CD4-positive, alpha-beta T cell treated with Interleukin-15 for 1 hour (primary cell): ENCODE measurements at regions not wholly inside any gene's neighbourhood (a gene's known extent, or its start where the extent isn't known, plus 50 kb on each side); places are given as distances from the start of the nearest gene placed in this dataset.

ENCODE experiments used
- DNase-seq: peaks from one replicate; pipeline ENCODE4 v3.0.0-alpha.2; 2020

DNA sequence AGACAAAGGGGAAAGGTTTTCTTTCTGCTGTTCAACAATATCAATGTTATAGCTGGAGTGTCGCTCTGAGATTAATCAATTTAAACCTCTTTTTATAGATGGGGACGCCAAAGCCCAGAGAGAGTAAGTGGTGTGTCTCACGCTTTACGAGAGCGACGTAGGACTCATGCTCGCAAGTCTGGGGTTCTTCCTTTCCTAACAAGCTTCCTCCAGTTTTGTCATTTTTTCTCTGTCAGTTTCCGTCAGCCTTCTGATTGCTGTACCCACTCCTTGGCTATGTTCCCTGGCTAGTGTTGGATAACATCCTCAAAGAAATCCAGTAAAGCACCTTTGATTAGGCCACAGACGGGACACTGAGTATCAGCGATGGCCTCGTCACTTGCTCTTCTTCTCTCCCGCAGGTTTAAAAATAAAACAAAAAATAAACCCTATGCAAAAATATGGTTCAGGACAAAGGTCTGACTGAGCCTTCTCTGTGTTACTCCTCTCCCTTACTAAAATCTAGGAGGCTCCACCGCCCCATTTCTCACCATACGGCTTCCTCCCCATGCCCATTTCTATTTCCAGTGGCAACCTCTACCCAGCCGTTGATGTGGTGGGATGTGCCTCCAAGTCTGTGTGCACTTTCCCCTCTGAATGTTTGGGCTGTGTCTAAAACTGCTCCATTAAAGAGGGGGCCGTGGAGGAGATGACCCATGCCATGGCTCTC is 172.7 kb upstream of the PARP11 start:
- DNase-seq: no peak

DNA sequence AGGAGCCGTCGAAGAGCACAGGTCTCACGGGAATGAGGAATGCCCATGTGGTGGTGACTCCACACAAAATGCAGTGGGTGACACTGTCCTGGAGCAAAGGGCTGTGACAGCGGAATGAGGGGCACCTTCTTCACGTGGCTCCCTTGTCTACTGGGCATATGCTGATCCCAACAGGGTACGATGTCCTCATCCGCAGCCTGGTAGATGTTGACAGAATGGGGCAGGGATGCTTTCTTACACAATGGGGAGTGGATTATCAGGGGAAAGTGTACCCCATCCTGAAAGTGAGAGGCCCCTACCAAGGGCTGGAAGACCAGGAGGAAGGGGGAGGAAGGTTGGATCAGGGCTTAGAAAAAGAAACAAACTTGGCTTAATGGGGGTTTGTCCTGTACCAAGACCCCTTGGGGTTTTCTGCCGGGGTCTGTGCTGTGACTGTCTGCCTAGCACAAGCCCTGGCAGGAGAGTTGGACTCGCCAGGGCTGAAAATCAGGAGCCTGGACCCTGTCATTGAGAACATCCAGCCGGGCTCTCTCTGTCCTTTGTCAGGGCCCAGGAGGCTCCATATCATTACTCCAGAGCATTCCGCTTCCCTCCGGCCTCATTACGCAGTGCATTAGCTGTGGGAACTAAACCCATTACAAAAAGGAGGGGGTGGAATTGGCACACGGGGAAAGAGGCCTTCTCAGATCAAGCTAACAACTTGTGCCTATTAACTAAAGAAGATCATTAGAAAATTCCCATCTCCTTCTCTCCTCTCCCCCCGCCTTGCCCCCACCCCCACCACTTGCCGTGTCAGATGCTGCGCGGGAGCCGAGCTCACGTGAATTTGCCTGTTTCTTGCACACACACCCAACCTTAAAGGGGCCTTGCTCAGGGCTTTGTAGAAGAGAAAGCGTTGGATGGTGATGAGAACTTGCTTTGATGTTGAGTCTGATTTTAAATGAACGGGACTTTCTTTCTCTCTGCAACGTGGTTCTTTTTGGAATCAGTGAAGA is 171.8 kb upstream of the PARP11 start:
- DNase-seq: no peak

DNA sequence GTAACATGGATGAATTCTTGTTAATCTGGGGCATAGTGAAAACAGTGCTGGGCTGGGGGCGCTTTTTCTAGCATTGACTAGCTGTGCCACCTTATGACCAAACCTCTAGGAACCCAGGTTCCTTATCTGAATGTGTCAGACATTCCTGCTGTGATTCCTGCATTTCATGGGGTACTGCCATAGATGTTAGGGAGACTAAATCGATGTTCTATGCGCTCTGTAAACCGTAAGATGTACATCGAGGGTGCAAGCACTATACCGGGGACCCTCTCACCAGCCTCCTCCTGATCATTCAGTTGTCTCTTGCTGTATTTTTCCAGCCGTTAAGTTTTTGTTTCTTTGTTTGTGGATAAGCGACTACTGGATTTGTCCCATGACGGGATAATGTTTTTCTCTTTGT is 170.9 kb upstream of the PARP11 start:
- DNase-seq: no peak

DNA sequence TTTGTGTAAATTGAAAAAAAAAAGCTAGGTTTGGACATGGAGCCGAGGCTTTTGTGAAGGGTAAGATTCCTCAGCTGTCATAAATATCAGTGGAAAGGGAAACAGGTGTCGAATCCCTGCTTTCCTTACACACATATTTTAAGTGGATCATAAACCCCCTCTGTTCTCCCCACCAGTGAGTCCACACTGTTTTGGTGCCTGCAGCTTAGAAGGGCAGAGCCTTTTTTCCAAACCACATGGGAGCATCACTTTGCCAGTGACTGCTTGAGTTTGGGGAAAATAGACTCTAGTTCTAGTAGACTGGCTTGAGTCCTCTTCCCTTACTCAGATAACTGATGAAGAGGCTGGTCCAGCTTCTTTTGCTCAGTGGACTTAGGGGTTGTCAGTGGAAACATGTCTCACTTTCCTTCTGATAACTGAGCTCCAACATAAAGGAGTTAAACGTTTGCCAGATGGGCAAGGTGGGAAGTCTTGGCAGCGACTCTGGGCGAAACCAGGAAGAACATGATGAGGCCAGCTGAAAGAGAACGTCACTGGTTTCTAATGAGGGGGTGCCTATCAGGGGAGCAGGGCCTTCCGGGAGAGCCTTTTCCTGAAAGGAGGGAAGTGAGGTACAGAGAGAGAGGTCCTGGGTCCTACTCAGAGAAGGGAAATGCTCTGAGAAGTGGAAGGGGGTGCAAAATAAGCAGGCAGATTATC is 168.1 kb upstream of the PARP11 start:
- no peak for DNase-seq

DNA sequence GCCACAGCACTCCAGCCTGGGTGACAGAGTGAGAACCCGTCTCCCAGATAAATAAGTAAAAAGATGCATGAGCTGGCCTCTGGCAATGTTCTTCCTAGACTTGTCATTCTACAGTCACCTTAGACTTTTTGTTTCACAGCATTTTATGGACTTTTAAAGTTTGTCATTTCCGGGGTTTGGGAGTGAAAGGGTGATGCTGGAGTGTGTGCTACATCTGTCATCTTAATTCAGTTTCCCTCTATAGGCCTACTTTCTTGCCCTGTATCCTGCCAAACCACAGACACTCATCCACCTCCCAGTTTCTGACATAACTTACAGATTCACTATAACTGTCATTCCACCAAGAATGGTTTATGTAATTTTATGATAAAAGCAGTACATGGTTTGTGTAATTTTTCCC is 166.7 kb upstream of the PARP11 start:
- DNase-seq: no peak

DNA sequence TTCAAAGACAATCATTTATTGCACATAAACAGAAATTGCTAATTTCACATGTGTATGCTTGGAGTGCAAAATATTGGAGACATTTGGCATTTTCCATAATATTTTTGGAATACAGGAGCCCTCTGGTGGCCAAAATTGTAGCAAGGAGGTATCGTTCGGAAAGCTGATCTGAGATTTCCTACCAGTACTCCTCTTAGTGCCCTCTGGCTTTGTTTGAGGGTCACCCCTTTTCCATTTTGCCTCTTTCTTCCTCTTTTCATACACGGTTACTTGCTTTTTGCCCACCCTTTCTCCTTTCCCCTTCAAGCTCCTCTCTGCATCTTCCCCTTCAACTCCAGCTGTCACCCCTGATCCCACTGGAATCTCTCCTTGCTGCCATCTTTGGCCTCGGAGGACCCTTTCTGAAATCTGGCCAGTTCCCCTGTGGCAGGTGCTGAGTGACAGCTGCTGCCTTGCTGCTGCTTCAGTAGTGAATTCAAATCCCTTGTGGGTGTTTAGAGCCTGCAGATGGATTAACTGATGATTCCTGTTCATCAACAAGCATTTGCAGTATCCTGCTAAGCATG is 164.6 kb upstream of the PARP11 start:
- no peak for DNase-seq

DNA sequence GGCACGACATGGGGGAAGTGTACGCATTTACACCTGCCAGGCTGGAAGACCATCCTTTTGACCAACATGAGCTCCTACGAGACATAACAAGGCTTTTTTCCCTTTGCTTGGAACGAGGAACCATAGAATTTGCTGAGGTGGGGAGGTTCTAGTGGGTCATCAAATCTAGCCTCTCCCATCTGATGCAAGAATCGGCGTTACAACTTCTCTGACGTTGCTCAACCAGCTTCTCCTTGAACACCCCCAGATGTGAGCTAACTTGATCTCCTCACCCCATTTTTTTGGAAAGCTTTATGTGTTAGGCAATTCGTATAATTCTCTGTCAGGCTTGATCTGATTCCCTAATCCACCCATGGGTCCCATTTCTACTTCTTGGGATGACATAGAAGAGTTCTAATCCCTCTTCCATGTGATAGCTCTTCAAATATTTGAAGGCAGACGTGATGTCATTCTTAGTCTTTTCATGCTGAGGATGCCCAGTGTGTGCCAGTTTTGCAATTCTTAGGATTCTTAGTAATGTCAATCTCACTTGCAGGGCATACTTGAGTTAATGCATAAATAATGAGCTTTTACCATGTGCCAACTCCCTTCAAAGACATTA is 163.6 kb upstream of the PARP11 start:
- DNase-seq: no peak

DNA sequence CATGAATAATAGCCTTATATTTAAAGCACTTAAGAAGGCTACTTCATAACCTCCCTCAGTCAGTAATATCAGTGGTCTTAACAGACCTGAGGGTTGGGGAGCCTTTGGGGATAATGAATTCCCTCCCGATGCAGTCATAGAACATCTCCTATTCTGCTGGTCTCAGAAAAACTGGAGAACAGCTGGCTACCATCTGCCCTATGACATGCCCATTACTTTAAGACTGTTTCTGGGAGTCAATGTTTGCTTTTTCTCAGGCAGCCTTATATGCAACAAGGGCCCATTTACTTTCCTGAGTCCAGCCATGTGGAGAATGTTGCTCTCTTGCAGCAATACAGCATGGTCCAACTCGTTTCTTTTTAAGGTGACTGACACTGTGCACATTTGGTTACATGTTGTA is 161.7 kb upstream of the PARP11 start:
- no peak for DNase-seq

DNA sequence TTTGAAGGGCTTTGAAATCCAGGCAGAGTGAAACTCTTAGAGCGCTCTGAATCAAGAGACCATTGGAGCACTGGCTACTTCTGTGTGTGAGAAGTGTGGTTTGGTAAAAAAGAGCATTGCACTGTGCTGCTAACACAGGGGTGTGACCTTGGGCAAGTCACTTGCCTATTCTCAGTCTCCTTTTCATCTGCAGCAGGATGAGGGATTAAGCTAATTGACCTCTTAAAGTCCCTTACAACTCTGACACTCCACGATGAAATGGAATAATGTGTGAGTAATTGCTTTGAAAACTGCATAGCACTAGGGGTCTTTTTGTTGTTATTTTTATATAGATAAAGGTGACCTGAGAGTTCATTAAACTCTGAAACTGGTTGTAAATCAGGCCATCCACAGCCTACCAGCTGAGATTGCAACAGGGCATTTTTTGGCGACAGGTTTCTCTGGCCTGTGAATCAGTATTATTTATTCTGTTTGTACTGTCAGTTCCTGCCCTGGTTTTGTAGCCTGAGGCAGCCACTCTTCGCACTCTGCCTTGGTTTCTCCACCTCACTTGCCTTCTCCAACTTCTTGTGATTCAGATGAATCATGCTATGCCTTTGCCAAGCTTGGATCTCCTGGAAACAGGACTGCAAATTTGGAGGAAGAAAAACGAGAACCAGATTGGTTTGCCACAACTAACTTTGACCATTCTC is 159.9 kb upstream of the PARP11 start:
- no peak for DNase-seq

DNA sequence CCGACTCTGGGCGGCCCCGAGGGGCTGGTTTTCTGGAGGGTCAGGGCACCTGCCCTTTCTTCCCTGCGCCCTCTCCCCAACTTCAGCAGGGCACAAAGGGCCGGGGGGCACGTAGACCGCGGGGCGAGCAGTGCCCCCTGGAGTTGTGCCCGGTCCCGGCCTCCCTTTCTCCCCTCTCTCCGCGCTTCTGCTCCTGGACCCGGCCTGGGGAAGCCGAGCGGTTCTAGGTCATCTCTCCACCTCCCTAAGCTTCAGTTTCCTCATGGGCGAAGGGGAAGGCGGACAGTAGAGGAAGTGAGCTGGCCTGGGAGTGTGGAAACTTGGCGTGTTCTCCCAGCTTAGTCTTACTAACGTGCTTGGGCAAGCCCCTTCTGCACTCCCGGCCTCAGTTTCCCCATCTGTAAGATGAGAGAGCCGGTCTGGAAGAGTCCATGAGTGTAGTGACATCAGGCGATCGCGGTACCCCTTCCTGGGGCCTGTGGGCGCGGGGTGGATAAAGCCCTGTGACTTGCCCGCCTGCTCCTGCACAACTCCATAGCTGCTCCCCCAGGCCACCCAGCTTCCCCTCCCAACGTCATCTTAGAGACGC is 158.6 kb upstream of the PARP11 start:
- no peak for DNase-seq

DNA sequence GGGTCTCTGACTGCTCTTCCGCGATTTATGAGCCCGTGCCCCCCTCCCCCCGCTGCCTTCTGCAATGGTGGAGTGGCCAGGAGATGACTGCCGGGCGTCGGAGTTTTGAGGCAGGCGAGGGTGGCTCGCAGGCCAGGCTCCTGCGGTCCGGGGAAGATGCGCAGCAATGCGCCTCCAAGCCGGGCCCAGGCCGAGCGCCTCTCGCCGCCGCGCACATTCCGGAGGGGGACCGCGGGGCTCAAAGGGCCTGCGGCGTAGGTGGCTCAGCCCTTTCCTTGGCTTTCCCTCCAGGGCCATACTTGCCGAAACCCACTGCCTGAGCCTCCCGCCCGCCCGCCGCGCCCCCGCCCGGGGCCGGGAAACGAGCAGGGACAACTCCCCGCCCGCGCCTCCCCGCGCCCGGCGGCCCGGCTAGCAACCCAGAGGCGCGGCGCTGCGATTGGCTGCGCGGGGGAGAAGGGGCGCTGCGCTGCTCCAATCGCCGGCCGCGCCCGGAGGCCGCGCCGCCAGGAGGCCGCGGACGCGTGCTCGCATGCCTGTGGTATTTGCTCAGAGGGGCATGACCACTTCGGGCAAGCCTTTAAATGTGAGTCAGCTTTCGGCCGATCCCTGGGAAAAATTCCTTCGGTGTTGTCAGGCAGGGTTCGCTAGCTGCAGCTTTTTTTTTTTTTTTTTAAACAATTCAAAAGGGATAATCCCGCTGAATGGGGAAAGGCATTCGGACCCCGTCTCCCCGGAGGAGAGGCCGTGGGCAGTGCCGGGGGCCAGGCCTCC is 157.9 kb upstream of the PARP11 start:
- DNase-seq: peak; percentile 67

DNA sequence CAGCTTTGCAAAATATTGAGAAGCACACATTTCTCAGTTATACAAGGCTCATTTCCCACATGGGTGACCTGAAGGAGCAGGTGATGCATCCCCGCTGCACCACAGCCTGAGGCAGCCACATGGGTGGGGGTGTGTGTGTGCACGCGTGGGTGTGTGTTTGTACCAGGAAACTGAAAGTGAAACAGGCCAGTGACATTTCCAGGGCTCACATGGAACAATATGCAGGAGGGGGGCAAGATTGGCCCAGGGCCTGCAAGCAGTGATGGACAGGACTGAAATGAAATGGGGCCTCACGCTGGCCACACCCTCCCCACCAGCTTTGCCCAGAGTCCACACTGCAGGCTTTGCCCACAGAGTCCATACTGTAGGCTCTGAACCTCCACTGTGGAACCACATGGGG is 154.2 kb upstream of the PARP11 start:
- peak; percentile 51 for DNase-seq

DNA sequence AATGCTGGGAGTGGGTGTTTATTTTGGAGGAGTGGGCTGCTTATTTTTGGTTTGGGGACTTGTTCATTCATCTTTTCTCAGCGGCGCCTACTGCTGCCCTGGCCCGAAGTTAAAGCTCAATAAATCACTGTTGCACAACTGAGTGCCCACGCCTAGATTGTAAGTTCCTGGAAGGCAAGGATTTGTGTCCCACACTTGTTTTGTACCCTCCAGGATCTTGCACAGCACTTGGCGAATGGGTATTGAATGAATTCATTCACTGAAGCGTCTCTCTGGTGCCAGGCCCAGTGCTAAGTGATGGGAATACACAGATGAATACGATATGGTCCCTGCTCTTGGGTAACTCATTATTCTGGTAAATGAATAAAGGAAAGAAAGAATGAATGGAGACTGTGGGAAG is 153.3 kb upstream of the PARP11 start:
- DNase-seq: no peak

DNA sequence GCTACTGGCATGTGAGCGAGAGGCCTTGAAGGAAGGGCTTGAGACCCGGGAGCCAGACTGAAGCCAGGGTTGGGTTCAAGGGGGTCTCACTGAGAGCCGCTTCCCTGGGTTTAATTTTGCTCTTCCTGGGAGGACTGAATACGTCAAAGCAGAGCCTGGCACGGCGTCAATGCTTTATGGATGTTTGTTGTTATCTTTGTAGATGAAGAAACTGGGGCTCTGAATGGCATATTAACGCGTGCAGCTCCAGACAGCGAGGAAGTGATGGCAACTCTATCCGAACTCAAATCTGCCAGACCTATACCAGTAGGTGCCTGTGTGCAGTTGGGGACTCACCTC is 152.8 kb upstream of the PARP11 start:
- DNase-seq: no peak

DNA sequence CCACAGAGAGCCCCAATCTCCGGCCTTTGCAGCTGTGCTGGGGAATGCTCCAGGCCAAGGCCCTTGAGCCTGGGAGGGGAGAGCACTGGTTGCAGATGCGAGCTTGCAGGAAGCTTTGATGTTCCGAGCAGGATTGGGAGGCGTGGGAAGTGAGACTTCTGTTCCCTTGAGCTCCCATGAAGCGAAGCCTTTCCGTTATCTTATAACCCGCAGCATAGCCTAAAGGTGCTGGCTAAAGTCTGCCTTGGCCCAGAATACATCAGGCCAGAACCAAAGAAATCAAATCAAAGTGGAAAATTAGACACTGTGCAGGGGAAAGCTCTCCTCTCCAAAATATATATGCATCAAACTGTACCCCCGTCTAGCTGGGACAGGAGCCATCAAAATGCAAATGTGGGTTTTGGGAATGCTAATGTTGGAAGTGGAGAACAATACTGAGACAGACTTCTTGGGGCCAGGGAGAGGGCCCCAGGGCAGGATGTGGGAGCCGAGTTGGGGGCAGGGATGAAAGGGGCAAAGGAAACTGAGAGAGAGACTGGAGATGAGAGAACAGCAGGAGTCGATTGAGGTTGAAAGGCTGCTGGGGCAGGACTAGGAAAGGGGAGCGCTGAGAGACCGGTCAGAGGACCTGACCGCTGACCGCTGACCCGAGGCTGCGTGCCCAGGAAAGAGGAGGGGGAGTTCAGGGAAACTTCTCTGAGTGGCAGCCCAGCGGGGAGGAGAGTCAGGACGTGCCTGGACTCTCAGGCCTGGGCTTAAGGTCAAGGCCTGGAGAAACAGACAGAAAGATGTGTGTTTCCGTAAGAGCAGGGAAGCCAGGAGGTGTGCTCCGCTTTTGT is 152.2 kb upstream of the PARP11 start:
- DNase-seq: no peak

DNA sequence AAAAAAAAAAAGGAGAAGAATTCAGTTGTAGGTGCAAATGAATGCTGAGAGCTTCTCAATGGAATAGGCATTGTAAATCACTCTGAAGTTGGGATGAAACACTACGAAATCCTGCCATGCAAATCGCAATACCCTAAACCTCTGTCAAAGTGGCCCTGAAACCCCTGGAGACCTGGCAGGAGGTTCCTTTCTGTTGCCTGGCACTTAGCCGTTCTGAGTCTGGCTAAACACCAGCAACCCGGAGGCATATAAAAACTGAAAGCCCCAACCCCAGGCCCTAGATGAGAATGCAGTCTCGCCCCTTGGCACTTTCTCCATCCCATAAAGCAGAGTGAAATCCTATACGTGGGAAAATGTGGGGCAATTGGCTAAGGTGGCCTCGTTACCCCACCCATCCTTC is 151.5 kb upstream of the PARP11 start:
- no peak for DNase-seq

DNA sequence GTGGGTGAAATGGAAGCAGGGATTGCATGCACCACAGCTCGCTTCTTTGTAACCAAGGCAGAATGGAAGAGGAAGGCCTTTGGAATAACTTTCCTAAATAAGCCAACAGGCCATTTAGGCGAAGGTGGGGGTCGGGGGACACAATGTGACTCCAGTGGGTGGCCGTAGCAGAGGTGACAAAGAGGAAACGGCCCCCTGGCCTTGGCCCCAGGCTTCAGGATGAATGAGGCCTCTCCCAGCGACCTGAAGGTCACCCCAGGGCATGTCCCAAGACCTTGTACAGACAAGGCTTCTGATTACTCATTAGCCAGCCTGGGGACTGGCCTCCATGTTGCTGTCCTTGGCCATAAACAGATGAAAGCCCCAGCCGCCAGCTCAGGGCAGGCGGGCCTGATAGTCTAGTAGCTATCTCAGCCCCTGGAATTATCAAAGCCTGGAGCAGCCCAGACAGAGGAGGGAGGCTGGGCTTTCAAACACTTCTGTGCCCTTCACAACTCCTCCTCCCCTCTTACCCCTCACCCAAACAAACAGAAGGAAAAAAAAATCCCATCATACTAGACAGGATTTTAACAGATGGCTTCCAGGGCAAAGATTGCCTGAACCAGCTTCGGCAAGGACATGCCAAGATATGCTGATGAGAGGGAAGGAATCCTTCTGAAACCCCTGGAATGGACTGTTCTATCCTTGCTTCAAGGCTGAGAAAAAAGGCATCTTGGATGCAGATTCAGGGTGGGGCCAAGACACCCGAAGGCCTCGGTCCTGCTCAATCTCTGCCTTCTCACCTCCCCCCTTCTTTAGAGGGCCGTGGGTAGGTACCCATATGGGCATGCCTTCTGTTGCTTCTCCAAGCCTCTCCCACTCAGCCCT is 142.3 kb upstream of the PARP11 start:
- no peak for DNase-seq

DNA sequence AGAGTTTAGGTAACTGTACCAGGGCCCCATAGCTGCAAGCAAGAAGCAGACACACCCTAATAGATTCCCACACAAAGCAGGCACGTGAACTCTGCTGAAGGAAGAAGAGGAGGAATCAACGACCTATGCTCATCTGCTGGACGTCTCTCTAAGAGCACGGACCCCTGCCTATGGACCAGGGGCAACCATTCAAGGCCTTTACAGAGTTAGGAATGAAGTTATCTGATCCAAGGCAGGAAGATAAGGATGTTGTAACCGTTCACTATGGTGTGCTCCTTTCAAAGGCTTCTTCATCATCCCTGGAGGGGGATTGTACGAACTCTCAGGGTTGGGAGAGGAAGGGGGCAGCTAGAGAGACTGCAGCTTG is 141.6 kb upstream of the PARP11 start:
- DNase-seq: no peak

DNA sequence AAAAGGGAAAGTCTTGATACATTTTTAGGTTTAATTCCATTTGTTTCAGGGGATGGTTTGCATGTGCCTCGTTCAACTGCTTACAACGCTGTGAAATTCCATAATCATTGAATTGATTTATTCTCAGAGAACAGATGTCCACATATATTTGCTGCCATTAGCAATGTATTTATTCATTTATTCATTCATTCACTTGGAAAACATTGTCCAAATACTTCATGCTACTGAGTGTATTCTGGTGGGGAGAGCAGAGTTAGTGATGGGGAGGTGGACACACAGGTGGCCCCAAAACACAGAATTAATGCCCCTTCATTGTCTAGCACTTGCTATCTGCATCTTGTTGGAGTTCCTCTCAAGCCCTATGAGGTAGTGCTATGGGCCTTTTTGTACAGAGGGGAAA is 141.2 kb upstream of the PARP11 start:
- DNase-seq: no peak
